NK-92 treated with Interleukin-12 subunit alpha and Interleukin-12 subunit beta, amount 100 ng/mL, for 24 hours (cell line): ENCODE measurements at regions not wholly inside any gene's neighbourhood (a gene's known extent, or its start where the extent isn't known, plus 50 kb on each side); places are given as distances from the start of the nearest gene placed in this dataset.

ENCODE experiments used
- DNase-seq: peaks from one replicate; lab custom pipeline; 2025; lab: John Stamatoyannopoulos, UW

GRCh38 chr16:85162478-85163277 lies 50.4 kb upstream of the CIBAR2 start:
- no peak for DNase-seq

- DNase-seq, result no peak
Observed at GRCh38 chr16:85163278-85164112, 51.2 kb upstream of the CIBAR2 start.

GRCh38 chr16:85164431-85164830 lies 52.2 kb upstream of the CIBAR2 start:
- no peak for DNase-seq

- no peak for DNase-seq
Observed at GRCh38 chr16:85164838-85165516, 52.7 kb upstream of the CIBAR2 start.

GRCh38 chr16:85165781-85166180 lies 53.5 kb upstream of the CIBAR2 start:
- no peak for DNase-seq

- DNase-seq, result no peak
Observed at GRCh38 chr16:85166281-85166680, 54.0 kb upstream of the CIBAR2 start.

GRCh38 chr16:85166699-85167588 lies 54.7 kb upstream of the CIBAR2 start:
- DNase-seq, result no peak

- no peak for DNase-seq
Observed at GRCh38 chr16:85167589-85168537, 55.6 kb upstream of the CIBAR2 start.

- DNase-seq, result no peak
Observed at GRCh38 chr16:85168732-85169256, 56.5 kb upstream of the CIBAR2 start.

- no peak for DNase-seq
Observed at GRCh38 chr16:85169333-85170065, 57.2 kb upstream of the CIBAR2 start.

GRCh38 chr16:85170066-85170491 lies 57.8 kb upstream of the CIBAR2 start:
- no peak for DNase-seq

- DNase-seq, result no peak
Observed at GRCh38 chr16:85170590-85171003, 58.3 kb upstream of the CIBAR2 start.

- no peak for DNase-seq
Observed at GRCh38 chr16:85171004-85171758, 58.9 kb upstream of the CIBAR2 start.

GRCh38 chr16:85171759-85172454 lies 59.6 kb upstream of the CIBAR2 start:
- DNase-seq, result no peak

GRCh38 chr16:85172455-85173145 lies 60.3 kb upstream of the CIBAR2 start:
- no peak for DNase-seq

- DNase-seq, result no peak
Observed at GRCh38 chr16:85173146-85173980, 61.1 kb upstream of the CIBAR2 start.
